HG03460 (cell line): ENCODE measurements at regions not wholly inside any gene's neighbourhood (a gene's known extent, or its start where the extent isn't known, plus 50 kb on each side); places are given as distances from the start of the nearest gene placed in this dataset.
"Not testable (repeated sequence)": the region's sequence is repeated elsewhere in the genome, so short reads cannot be mapped to it uniquely, and the experiment has no call there.

ENCODE experiments used
- ATAC-seq: cut with Tn5 transposase; IDR thresholded peaks from one replicate; pipeline ENCODE4 v1.9.1; 2021; ENCODE audit not compliant: unreplicated experiment

GRCh38 chrX:42456176-42456700, 321.7 kb downstream of the PPP1R2C start:
- no peak for ATAC-seq

GRCh38 chrX:42450228-42450627, 327.7 kb downstream of the PPP1R2C start:
- no peak for ATAC-seq

GRCh38 chrX:42443267-42443666, 334.7 kb downstream of the PPP1R2C start:
- no peak for ATAC-seq

GRCh38 chrX:42442745-42443144, 335.2 kb downstream of the PPP1R2C start:
- ATAC-seq: no peak

DNA sequence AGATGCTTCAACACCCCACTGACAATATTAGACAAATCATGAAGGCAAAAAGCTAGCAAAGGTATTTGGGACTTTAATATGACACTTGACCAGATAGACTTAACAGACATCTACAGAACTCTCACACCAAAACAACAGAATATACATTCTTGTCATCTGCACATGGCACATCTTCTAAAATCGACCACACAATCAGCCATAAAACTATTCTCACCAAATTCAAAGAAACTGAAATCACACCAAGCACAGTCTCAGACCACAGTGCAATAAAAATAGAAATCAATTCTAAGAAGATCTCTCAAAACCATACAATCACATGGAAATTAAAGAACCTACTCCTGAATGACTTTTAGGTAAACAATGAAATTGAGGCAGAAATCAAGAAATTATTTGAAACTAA, 340.8 kb downstream of the PPP1R2C start:
- no peak for ATAC-seq

DNA sequence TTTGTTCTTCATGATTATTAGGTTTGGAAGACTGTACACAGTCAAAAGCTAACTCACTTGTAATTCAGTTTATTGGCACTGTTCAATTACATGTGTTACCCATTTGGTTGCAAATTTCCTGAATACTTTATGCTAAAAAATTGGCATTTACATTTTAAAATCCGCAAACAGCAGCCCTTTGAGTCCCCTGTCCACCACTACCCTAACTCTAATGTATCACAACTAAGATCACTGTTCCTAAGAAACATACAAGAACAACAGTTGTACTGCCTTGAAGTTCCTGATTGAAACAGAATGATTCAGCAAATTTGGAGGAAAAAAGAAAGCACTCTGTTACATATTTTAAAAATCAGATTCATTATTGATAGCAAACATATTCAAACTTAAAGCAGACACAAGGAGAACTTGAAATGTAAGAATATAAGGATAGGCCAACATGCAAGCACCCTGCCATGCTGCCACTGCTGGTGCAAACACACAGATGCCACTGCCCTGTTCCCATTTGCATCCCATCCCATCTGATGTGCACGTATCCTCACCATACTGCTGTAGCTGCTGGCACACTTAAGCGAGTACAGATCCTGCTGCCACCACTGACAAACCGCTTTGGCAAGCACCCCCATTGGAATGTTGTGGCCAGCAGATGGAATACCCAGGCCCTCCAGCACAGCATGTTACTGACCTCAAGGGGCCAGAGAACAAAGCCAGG, 343.4 kb downstream of the PPP1R2C start:
- no peak for ATAC-seq

GRCh38 chrX:42432552-42432951, 345.4 kb downstream of the PPP1R2C start:
- no peak for ATAC-seq

- ATAC-seq: no peak
Observed at GRCh38 chrX:42422961-42423360, 355.0 kb downstream of the PPP1R2C start.

DNA sequence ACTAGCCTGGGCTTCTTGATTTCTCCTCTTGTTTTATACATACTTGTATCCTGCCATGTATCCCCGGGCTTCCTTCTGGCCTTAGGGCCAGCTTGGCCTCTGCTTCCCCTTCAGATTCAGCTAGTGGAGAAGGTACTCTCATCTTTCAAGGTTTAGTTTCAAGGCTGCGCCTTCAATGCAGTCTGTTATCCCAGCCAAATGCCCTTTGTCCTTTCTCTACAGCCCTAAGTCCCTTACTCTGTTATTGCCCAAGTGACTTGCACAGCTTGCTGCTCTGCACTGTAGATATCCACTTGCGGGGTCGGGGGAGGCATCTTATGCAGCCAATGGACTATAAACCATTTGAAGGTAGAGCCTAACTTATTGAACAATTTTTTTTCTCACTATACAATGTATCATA, 357.5 kb downstream of the PPP1R2C start:
- no peak for ATAC-seq

DNA sequence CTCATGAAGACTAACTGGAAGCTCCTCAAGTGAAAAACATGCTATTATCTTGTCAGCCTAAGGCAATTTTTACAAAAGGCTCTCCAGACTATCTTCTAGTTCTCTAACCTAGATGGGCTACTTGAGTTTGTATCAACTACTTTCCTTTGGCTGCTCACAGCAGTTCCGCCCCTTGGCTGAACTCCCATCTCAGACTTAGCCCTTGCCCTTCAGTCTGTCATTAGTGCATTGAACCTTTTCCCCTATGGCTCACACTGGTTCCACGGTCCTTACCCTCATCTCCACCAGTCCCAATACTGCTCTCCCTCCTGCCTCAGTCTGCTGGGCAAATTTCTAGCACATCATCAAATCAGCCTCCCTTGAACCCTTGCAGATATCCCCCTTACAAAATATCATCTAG, 362.3 kb downstream of the PPP1R2C start:
- no peak for ATAC-seq

DNA sequence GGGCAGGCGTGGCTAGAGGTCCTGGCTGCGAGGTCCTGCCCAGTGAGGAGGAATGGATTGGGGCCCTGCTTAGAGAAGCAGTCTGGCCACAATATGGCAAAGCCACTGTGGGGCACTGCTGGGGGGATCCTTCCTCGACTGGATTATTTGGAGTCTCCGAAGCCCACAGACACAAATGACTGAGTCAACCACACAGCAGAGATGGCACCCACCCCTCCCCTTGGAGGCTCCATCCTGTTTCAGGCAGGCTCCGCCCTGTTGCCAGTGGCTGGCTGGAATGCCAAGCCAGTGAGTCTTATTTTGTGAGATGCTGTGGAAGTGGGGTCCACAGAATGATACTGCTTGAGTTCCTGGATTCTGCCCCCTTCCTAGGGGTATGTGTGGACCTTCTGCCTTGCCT, 363.9 kb downstream of the PPP1R2C start:
- ATAC-seq: no peak

DNA sequence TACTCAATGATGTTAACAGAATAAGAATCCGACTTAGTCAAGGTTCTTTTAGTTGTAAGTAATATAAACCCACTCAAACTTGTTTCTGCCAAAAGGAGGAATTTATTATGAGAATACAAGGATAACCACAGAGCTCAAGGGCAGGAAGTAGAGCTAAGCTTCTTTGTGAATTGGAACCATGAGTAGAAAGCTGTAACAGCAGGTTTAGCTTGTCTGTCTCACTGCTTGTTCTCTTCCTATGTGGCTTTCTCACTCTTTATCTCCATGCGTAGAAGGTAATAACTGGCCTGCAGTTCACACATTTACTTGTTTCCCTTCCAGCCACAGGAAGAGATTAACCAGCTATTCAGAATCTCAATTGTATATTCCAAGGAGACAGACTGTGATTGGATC, 378.3 kb downstream of the PPP1R2C start:
- no peak for ATAC-seq

DNA sequence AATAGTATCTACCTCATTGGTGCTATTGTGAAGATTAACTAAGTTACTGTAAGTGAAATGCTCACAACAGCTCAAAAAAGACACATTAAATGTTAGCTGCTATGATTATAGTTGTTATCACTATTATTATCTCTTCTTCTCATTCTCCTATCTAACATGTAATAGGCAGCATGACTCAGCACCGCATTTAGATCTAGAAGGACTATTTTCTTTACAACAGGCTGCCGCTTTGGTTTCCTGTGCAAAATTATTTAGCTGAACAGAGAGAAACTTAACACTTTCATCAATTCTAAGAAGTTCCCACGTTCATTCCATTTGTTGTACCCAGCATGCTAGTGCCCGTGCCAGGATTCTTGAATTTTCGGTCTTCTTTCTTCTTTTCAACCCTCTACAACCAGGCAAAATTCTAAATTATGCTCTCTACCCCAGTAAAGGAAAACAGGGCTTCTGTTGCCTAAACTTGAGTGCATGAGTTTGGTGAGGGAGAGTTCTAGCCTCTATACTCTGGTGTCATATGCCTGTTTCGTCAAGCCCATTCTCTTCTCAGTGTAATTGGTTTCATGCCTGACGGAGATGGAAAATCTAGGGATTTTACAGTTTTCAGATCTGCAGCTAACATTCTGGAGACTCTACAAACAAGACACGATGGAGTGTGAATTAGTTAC, 378.9 kb downstream of the PPP1R2C start:
- no peak for ATAC-seq

DNA sequence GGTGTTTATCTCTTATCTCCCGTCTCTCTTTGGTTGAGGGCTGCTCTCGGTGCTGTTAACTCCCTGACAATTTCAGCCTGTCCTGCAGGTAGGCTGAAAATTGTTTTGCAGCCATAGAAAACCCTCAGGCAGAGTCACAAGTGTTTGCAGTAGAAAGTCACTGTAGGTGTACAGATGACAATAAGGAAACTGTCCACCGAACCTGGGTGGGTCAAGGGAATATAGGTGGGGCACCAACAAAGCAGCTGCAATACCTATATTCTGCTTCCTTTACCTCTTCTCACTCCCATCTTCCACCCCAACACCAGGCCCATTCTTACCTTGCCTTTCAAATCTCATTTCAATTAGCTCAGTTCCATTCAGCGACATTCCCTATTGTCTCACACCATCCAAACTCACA, 381.8 kb downstream of the PPP1R2C start:
- no peak for ATAC-seq

- ATAC-seq: no peak
Observed at GRCh38 chrX:42392846-42393245, 385.1 kb downstream of the PPP1R2C start.

DNA sequence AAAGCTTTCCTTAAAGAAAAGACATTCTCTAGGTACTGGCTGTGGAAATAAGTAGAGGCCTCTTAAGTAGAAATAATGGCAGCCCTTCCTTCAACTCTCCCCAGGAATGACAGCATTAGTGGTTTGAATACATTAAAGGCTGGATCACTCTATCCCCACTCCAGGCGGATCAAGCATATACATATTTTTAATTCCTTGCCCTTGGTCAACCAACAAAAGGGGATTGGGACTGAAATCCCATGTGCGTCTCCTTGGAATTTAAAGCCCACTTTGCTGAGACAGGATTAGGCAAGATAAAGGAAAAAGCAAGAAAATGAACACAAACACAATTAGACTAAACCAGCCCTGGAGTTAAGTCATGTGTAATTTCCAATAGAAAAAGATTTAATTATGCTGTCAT, 391.3 kb downstream of the PPP1R2C start:
- no peak for ATAC-seq

GRCh38 chrX:42385730-42386129, 392.2 kb downstream of the PPP1R2C start:
- ATAC-seq: no peak

DNA sequence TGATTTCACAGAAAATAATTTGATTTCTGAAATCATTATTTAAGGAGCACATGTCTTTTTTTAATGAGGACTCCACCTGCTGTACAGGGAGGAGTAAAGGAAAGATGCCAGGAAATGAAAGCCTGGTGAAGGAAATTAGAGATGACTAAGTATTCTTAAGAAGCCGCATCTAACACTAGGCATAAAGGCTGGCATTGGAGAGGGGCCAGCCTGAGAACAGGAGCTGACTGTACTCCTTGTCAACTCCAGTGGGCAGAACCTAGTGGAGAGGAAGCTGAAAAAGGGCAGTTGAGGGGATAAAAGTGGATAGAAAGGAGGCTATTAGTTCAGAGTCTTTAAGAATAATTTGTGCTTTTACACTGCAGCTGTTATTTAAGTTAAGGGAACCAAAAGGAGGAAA, 393.0 kb downstream of the PPP1R2C start:
- ATAC-seq: no peak

GRCh38 chrX:42378857-42379256, 399.1 kb downstream of the PPP1R2C start:
- ATAC-seq: no peak

DNA sequence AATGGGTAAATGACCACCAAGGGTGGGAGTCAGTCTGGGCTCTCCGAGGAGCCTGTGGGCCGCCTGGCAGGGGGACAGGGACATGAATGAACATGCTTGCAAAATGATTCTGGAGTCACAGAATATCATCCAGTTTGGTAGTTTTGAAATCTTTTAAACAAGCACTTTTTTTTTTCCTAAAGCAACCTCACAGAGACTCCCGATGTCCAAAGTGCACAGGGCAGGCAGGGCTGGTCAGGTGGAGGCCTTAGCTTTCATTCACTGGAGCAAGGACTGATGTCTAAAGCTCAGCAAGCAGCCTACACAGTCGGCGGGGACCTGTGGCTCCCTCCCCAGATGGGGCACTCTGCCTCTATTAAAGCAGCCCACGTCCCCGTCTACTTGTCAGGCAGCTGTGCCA, 402.9 kb downstream of the PPP1R2C start:
- ATAC-seq: no peak

- no peak for ATAC-seq
Observed at GRCh38 chrX:42366181-42366580, 411.8 kb downstream of the PPP1R2C start.

GRCh38 chrX:42362219-42362618, 415.7 kb downstream of the PPP1R2C start:
- ATAC-seq: no peak

- not testable (repeated sequence) for ATAC-seq
Observed at GRCh38 chrX:42342981-42343380, 419.6 kb upstream of the CASK start.
